NCI-H446 (cell line): ENCODE measurements at regions not wholly inside any gene's neighbourhood (a gene's known extent, or its start where the extent isn't known, plus 50 kb on each side); places are given as distances from the start of the nearest gene placed in this dataset.
A peak's percentile ranks its signal among the peaks of the same experiment; 100 is the strongest.

Source experiments
- DNase-seq, 2 experiments: peaks; one replicate each; lab custom pipeline; 2025; lab: John Stamatoyannopoulos, UW

- DNase-seq: no peak
Measured at GRCh38 chr5:161134083-161134482, 282.1 kb upstream of the ATP10B start.

GRCh38 chr5:161115941-161116340 is 263.9 kb upstream of the ATP10B start:
- no peak for DNase-seq

GRCh38 chr5:161112371-161112770 is 260.4 kb upstream of the ATP10B start:
- DNase-seq: no peak

GRCh38 chr5:161105525-161105924 is 253.5 kb upstream of the ATP10B start:
- no peak for DNase-seq

GRCh38 chr5:161098516-161098915 is 246.5 kb upstream of the ATP10B start:
- no peak for DNase-seq

- DNase-seq: no peak
Measured at GRCh38 chr5:161096581-161096980, 244.6 kb upstream of the ATP10B start.

- DNase-seq: no peak
Measured at GRCh38 chr5:161095953-161096352, 243.9 kb upstream of the ATP10B start.

- no peak for DNase-seq
Measured at GRCh38 chr5:161094411-161094810, 242.4 kb upstream of the ATP10B start.

- DNase-seq: no peak
Measured at GRCh38 chr5:161093100-161093499, 241.1 kb upstream of the ATP10B start.

- no peak for DNase-seq
Measured at GRCh38 chr5:161089569-161089968, 237.6 kb upstream of the ATP10B start.

GRCh38 chr5:161086461-161086860 is 234.4 kb upstream of the ATP10B start:
- no peak for DNase-seq

GRCh38 chr5:161085056-161085455 is 233.0 kb upstream of the ATP10B start:
- no peak for DNase-seq

GRCh38 chr5:161084115-161084514 is 232.1 kb upstream of the ATP10B start:
- no peak for DNase-seq

- DNase-seq: no peak
Measured at GRCh38 chr5:161078793-161079192, 226.8 kb upstream of the ATP10B start.

- no peak for DNase-seq
Measured at GRCh38 chr5:161077936-161078545, 226.0 kb upstream of the ATP10B start.

- DNase-seq: no peak
Measured at GRCh38 chr5:161077496-161077895, 225.5 kb upstream of the ATP10B start.

GRCh38 chr5:161064781-161065180 is 212.8 kb upstream of the ATP10B start:
- peak in 1 of 2 experiments; percentile 0 for DNase-seq

GRCh38 chr5:161064297-161064696 is 212.3 kb upstream of the ATP10B start:
- no peak for DNase-seq

GRCh38 chr5:161058781-161059180 is 206.8 kb upstream of the ATP10B start:
- peak in 1 of 2 experiments; percentile 50 for DNase-seq

GRCh38 chr5:161051920-161052500 is 200.0 kb upstream of the ATP10B start:
- no peak for DNase-seq

GRCh38 chr5:161047024-161047423 is 195.0 kb upstream of the ATP10B start:
- no peak for DNase-seq

GRCh38 chr5:161042862-161043261 is 190.9 kb upstream of the ATP10B start:
- DNase-seq: no peak

GRCh38 chr5:161042443-161042842 is 190.4 kb upstream of the ATP10B start:
- DNase-seq: no peak

GRCh38 chr5:161040818-161041217 is 188.8 kb upstream of the ATP10B start:
- no peak for DNase-seq
